Stimulated activated CD4-positive, alpha-beta T cell treated with anti-CD3 and anti-CD28 coated beads, Interleukin-15, amount 100 ng/mL, for 48 hours (primary cell): ENCODE measurements at regions not wholly inside any gene's neighbourhood (a gene's known extent, or its start where the extent isn't known, plus 50 kb on each side); places are given as distances from the start of the nearest gene placed in this dataset.
"Not testable (repeated sequence)": the region's sequence is repeated elsewhere in the genome, so short reads cannot be mapped to it uniquely, and the experiment has no call there.

ENCODE experiments used
- DNase-seq, 2 donors: peaks; one replicate each; pipeline ENCODE4 v3.0.0-alpha.2; 2020; ENCODE audit warnings: low read depth in 2 of 2

DNA sequence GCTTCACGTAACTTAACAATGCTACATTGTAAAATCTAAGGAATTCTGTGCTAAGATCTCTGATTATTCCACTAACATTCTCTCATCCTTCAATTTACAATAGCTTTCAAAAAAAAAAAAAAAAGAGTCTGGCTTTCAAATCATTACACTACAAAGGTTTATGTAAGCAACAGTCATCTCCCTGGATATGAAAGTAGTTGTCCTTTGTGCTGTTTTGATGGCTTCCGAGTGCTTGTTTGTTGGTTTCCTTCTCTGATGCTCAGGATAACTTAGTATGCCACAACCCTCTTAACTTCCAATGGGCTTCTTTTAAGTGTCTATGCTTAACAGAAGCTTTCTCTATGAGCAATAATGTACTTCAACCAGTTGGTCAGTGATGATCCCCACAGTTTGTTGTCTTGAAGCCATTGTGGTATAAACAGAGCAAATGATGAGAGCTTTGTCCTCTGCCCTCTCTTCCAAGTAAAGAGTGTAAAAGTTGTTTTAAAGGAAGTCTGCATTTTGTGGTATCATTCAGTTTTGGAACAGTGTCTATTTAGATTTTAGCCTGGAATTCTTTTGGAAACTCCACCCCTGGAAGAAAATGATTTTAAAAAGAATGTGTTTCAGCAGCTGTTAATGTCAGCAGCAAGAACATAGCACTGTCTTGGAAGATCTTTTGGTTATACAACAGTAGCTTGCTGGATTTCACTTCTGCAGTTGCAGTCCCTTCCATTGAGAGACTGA, 396.1 kb upstream of the RGS6 start:
- no peak for DNase-seq

DNA sequence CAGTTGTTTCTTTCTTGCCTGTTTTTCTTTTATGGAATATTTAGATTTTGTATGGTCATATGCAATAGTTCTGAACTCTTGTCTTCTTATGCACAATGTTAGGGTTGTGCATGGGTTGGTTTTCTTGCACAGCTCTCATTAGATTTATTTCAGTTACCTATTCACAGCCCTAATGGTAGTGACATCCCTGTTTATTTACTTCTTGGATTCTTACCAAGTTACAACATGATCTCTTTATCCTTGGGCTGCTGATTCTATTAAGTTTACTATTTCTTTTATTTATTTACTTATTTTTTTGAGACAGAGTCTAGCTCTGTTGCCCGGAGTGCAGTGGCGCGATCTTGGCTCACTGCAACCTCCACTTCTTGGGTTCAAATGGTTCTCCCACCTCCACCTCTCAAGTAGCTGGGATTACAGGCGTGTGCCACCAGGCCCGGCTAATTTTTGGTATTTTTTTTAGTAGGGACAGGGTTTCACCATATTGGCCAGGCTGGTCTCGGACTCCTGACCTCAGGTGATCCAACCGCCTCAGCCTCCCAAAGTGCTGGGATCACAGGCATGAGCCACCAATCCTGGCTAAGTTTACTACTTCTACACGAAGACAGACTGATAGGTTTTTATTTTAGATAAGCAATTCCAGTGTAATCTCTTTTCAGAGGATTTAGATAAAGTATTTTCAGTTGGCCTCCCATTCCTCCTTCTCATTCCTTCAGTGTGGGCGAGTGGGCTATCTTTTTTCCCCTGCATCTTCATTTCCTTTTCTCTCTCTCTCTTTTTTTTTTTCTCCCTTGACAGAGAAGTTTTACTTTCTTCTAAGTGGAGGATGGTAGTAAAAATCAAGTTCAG, 395.1 kb upstream of the RGS6 start:
- no peak for DNase-seq

DNA sequence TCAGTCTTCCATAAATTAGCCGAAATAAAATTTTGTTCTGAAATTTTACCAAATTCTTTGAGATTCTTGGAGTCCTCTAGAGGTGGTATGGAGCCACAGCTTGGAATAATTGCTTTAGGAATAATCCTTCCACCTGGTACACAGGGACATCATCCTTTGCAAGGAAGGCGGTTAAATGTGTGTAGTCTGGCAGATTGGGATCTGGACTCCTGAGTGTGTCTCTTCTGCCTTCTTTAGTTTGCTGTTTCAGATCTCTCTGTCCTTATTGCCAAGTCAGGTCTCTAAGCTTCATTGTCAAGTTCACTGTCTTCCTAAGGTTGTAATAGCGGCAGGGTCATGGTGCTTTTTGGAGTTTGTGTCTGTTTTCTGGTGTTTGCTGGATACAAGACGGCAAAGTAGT, 393.9 kb upstream of the RGS6 start:
- DNase-seq = no peak

DNA sequence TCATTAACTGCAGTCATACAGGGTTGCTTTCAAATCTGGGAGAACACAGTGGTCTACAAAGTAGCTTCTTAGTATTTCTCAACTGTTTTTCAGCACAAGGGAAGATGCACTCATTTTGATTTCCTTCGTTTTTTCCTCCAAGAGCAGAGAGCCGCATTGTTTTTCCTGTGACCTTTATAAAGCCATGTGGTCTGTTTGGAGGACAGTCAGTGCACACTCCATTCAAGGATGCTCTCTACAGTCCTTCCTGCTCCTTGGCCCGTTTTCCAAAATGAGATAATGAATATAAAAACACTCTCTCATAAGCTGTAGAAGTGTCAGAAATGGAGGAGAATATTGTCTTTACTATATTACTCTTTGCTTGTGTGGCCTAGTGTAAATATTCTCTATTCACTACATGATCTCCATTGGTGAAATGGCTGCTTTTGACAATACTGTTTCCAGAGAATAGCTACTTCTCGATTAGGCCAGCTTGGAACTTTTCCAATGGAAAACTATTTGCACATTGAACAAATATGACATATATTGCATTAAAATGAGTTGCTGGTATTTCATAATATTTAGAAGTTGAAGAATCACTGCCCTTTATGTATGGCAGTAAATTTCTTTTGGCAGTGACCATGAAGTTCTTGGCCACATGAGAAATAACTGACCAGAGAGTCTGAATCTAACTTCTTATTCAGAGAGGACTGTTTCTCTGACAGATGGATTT, 393.1 kb upstream of the RGS6 start:
- DNase-seq = no peak

DNA sequence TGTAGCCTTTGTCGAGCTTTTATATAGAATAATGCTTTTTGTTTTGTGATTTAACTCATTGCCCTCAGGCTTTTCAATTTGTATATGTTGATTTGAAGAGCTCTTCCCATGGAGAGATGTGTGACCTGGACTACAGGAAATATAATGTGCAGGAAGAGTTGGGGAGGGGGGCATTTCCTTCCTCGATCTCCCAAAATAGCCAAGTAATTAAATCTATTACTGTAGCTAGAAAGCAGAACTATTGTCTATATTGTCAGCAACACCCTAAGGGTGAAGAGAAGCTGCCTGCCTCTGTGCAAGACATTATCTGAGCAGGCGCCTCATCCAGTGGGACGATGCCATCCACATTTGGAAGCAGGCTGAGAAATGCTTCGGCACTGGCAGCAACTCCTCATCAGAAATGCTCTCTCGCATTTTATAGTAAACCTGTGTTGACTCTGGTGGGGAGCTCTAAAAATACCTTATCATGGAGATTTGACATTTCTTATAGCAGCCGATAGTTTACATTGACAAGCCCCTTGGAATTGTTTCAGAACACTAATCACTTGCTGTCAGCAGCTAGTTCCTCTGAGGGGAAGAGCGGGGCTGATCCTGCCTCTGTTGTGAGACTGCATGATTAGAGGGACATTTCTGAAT, 392.5 kb upstream of the RGS6 start:
- no peak for DNase-seq

DNA sequence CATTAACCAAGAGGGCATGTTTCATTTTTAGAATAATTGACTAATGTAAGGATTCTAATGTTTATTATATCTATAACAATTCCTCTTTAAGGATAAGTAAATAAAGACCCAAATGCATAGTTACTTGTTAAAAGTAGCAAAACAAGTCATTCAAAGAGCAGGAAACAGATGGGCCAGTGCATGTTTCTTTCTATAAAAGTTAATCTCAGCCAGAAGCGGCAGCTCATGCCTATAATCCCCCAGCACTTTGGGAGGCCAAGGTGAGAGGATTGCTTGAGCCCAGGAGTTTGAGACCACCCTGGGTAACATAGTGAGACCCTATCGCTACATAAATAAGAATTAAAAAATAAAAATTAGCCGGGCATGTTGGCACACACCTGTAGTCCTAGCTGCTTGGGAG, 391.0 kb upstream of the RGS6 start:
- no peak for DNase-seq

DNA sequence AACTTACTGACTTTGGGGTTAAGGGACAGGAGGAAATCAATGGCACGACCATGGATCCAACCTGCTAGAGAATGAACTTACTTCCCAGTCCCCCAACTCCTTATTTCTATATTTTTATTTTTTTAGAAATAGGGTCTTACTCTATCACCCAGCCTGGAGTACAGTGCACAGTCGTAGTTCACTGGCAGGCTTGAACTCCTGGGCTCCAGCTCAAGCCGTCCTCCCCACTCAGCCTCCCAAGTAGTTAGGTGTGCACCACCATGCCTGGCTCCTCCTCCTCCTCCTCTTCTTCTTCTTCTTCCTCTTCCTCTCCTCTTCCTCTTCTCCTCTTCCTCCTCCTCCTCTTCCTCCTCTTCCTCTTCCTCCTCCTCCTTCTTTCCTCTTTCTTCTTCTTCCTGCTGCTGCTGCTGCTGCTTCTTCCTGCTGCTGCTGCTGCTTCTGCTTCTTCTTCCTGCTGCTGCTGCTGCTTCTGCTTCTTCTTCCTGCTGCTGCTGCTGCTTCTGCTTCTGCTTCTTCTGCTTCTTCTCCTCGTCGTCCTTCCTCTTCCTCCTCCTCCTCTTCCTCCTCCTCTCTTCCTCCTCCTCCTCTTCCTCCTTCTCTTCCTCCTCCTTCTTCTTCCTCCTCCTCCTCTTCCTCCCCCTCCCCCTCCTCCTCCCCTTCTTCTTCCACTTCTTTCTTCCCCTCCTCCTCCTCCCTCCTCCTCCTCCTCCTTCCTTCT, 390.1 kb upstream of the RGS6 start:
- no peak for DNase-seq

GRCh38 chr14:71549421-71550050, 382.7 kb upstream of the RGS6 start:
- no peak for DNase-seq

- no peak for DNase-seq
These were observed 381.9 kb upstream of the RGS6 start for GRCh38 chr14:71550367-71550766.

- DNase-seq = no peak
These were observed 380.8 kb upstream of the RGS6 start for GRCh38 chr14:71551291-71551950.

DNA sequence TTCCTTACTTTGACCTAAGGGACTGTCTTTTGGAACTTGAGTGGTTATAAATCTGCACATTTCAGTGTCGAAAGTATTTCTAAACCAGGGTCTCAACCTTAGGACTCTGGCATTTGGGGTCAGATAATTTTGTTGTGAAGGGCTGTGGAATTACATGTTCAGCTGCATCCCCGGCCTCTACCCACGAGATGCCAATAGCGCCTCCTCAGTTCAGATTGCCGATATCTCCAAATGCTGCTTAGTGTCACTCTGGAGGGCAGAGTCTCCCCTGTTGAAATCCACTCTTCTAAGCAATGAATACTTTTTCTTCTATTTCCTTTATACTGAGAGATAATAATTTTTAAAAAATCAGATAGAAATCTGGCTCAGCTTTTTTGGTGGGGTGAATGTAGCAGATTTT, 379.4 kb upstream of the RGS6 start:
- no peak for DNase-seq

GRCh38 chr14:71553779-71554178, 378.4 kb upstream of the RGS6 start:
- no peak for DNase-seq

DNA sequence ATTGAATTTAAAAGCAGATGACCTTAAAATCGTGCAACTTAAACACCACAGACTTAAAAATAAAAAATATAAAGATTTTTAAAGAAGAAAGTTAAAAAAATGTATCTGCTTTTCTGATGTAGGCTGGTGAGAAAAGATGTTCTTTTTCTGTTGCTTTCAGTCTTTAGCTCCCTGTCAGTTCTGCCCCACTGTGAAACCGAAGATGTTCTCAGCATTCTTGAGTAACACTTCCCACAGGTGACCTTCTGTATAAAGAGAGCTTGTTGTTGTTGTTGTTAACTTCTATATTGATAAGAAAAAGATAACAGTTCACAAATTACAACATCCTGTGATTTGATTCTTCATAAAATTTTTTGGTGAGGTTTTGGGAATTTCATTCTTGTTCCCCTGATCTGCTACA, 377.9 kb upstream of the RGS6 start:
- no peak for DNase-seq

DNA sequence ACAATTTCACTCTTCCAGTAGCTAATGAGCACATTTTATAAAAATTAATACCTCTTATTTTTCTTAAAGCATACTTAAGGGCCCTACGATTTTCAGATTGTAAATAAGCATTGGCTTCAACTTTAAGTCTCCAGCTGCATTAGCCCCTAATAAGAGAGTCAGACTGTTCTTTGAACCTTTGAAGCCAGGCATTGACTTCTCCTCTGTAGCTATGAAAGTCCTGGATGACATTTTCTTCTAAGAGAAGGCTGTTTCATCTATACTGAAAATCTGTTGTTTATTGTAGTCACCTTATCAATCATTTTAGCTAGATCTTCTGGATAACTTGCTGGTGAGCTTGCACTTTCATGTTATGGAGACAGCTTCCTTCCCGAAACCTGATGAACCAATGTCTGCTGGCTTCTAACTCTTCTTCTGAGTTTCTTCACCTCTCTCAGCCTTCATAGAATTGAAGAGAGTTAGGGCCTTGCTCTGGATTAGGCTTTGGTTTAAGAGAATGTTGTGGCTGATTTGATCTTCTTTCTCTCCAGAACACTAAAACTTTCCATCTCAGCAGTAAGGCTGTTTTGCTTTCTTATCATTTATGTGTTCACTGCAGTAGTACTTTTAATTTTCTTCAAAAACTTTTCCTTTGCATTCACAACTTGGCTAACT, 377.1 kb upstream of the RGS6 start:
- DNase-seq = peak in 1 of 2 donors; percentile 4

- DNase-seq = peak; percentile 55 to 68
These were observed 376.3 kb upstream of the RGS6 start for GRCh38 chr14:71555654-71556559.

DNA sequence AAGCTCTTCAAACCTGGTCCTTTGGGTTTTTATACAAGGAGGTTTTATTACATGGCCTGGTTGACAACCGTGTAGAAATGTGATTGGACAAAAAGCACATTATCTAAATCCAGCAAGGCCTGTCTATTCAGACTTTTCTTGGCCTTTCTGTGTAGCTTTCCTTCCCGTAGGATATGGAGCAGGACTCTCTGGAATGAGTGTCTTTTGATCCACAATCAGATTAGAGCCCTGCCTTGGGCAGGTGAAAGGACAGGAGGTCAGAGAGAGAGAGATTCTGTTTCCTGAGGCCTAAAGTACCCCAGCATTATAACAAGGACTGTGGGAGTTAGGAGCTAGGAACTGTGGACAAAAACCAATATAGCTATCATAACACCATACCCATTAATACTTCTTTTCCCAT, 375.5 kb upstream of the RGS6 start:
- no peak for DNase-seq

DNA sequence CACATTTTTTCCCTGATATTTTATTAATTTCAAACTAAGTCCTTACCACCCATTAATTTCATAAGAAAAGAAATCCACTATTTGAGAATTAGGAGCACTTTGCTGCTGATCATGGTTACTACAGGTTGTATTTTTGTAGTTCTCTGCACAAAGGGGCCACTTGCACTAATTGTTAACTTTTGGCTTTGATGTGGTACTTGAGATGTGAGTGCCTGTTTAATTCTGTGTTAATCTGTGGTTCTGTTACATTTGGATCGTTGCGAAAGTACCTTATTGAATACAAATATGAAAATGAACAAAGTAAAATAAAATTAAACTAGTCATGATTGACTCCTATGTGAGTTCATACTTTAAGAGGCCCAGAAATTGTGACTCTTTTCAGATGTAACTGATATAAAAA, 374.9 kb upstream of the RGS6 start:
- DNase-seq = no peak

GRCh38 chr14:71558943-71559342, 373.3 kb upstream of the RGS6 start:
- not testable (repeated sequence) for DNase-seq

GRCh38 chr14:71560751-71561150, 371.5 kb upstream of the RGS6 start:
- DNase-seq = no peak
